ENCODE measurements at regions not wholly inside any gene's neighbourhood (a gene's known extent, or its start where the extent isn't known, plus 50 kb on each side); places are given as distances from the start of the nearest gene placed in this dataset.

DNA sequence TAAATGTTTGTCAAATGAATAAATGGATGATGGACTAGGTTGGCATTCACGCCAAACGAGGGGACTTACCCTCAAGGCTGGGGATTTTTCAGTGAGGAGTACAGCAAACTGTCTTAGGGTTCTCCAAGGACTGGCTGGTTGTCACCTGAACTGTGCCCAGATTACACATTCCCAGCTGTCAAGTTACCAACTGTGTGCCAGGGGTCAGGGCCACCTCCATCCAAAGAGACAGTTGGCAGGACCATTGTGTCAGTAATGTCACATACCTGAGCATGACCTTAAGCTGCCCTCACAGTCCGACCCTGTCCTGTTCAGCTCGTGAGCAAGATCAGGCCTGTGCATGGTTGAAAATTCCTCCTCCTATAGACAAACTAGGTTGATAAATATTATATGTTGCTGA, 116.7 kb downstream of the MID1IP1 start:
- TF ChIP-seq POLR2A (IDR thresholded peaks at IDR 0.05): no peak
- TF ChIP-seq, protein P1, sequence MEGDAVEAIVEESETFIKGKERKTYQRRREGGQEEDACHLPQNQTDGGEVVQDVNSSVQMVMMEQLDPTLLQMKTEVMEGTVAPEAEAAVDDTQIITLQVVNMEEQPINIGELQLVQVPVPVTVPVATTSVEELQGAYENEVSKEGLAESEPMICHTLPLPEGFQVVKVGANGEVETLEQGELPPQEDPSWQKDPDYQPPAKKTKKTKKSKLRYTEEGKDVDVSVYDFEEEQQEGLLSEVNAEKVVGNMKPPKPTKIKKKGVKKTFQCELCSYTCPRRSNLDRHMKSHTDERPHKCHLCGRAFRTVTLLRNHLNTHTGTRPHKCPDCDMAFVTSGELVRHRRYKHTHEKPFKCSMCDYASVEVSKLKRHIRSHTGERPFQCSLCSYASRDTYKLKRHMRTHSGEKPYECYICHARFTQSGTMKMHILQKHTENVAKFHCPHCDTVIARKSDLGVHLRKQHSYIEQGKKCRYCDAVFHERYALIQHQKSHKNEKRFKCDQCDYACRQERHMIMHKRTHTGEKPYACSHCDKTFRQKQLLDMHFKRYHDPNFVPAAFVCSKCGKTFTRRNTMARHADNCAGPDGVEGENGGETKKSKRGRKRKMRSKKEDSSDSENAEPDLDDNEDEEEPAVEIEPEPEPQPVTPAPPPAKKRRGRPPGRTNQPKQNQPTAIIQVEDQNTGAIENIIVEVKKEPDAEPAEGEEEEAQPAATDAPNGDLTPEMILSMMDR (IDR thresholded peaks at IDR 0.05): no peak
